Glutamatergic neuron (in vitro differentiated cells): ENCODE measurements at regions not wholly inside any gene's neighbourhood (a gene's known extent, or its start where the extent isn't known, plus 50 kb on each side); places are given as distances from the start of the nearest gene placed in this dataset.

Source experiments
- DNase-seq: peaks from one replicate; pipeline ENCODE4 v3.0.0; 2022
- H3K27ac Mint-ChIP-seq: one replicate; pipeline ENCODE4 v1.8.0; 2020; ENCODE audit warnings: mild to moderate bottlenecking, mixed read lengths, inconsistent platforms; ENCODE audit not compliant: unreplicated experiment
- H3K27me3 Mint-ChIP-seq: one replicate; pipeline ENCODE4 v1.8.0; 2020; ENCODE audit warnings: mild to moderate bottlenecking, moderate library complexity, mixed read lengths, inconsistent platforms; ENCODE audit not compliant: unreplicated experiment
- H3K36me3 Mint-ChIP-seq: one replicate; pipeline ENCODE4 v1.8.0; 2020; ENCODE audit warnings: mild to moderate bottlenecking, mixed read lengths, inconsistent platforms; ENCODE audit not compliant: unreplicated experiment
- H3K4me1 Mint-ChIP-seq: one replicate; pipeline ENCODE4 v1.8.0; 2020; ENCODE audit warnings: mild to moderate bottlenecking, low read depth, mixed read lengths, inconsistent platforms; ENCODE audit not compliant: unreplicated experiment
- H3K4me3 Mint-ChIP-seq: one replicate; pipeline ENCODE4 v1.8.0; 2020; ENCODE audit warnings: mild to moderate bottlenecking, mixed read lengths, inconsistent platforms; ENCODE audit not compliant: unreplicated experiment
- H3K9me3 Mint-ChIP-seq: one replicate; pipeline ENCODE4 v1.8.0; 2020; ENCODE audit warnings: mild to moderate bottlenecking, moderate library complexity, mixed read lengths, inconsistent platforms; ENCODE audit not compliant: unreplicated experiment
- TF ChIP-seq, protein P1 (sequence below): fragments of 200-600 bp; sonication (generic); IDR thresholded peaks from one replicate; pipeline ENCODE4 v1.5.0; 2021; ENCODE audit not compliant: partially characterized antibody, unreplicated experiment

- Mint-ChIP-seq H3K27me3 (no peaks in the 10 kb centered on the region), H3K27ac (no peak overlapping the region), H3K4me3 (no peak overlapping the region), H3K9me3 (no peaks in the 10 kb centered on the region), H3K4me1 (no peaks in the 10 kb centered on the region), H3K36me3 (no peaks in the 10 kb centered on the region)
- TF ChIP-seq, protein P1, sequence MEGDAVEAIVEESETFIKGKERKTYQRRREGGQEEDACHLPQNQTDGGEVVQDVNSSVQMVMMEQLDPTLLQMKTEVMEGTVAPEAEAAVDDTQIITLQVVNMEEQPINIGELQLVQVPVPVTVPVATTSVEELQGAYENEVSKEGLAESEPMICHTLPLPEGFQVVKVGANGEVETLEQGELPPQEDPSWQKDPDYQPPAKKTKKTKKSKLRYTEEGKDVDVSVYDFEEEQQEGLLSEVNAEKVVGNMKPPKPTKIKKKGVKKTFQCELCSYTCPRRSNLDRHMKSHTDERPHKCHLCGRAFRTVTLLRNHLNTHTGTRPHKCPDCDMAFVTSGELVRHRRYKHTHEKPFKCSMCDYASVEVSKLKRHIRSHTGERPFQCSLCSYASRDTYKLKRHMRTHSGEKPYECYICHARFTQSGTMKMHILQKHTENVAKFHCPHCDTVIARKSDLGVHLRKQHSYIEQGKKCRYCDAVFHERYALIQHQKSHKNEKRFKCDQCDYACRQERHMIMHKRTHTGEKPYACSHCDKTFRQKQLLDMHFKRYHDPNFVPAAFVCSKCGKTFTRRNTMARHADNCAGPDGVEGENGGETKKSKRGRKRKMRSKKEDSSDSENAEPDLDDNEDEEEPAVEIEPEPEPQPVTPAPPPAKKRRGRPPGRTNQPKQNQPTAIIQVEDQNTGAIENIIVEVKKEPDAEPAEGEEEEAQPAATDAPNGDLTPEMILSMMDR: no peak
- no peak for DNase-seq
Measured at GRCh38 chr12:89962648-89963047, 254.0 kb upstream of the ATP2B1 start.

DNA sequence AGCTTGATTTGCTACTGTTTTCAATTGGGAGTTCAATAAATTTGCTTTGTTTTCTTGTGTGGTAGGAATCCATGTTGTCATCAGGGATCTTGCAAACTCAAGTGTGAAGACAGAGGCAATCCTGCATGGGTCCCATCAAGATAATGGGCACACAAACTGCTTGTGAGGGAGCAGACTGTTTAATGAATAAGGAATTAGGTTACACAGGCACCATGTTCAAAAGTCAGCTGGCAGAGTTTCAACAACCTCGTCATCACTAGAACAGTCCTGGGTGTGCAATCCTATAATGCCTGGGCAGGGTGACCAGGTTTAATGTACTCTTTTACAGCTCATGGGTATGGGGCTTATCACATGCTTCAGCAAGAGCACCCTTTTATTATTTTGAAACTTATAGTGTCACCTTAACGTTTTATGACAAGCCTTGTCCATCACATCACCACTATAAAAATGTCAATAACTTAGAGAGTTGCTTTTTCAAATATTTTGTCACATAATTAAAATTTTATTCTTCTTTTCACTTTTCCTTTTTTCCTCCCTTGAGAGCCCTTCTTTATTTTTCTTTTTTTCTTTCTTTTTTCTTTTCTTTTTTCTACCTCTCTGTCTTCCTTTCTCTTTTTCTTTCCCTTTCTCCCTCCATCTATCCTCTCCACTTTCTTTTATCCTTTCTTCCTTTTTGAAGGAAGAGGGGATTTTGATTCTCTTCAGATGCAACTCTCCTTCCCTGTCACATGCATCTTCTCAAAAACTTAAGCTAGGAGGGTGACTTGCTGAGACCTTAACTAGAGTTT lies 252.2 kb upstream of the ATP2B1 start:
- TF ChIP-seq, protein P1: no peak
- DNase-seq: no peak
- no peaks in the 10 kb centered on the region for H3K4me1 Mint-ChIP-seq
- H3K4me3 Mint-ChIP-seq: no peak overlapping the region
- H3K9me3 Mint-ChIP-seq: no peaks in the 10 kb centered on the region
- H3K36me3 Mint-ChIP-seq: no peaks in the 10 kb centered on the region
- H3K27me3 Mint-ChIP-seq: no peaks in the 10 kb centered on the region
- no peak overlapping the region for H3K27ac Mint-ChIP-seq

DNA sequence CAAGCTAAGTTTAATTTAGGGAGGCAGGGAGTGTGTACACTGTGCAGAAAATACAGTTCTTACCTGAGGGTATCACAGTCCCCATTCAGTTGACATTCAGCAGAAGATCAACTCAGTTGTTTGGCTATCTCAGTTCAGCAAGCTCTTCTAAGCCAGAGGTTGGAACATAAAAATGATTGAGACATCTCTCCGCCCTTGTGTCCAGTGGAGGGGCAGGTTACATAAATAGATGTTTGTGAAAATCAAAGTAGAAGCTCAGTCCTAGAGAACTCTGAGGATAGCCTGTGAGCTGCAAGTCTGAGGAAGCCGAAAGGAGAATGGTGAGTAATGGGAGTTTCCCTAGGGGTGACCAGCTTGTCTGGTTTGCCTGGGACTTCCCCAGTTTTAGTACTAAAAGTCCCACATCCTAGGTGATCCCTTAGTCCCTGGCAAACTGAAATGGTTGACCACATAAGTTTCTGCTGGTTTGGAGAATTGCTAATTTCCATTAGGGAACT lies 251.4 kb upstream of the ATP2B1 start:
- Mint-ChIP-seq H3K9me3 (no peaks in the 10 kb centered on the region), H3K4me1 (no peaks in the 10 kb centered on the region), H3K27me3 (no peaks in the 10 kb centered on the region), H3K36me3 (no peaks in the 10 kb centered on the region), H3K27ac (no peak overlapping the region), H3K4me3 (no peak overlapping the region)
- TF ChIP-seq, protein P1: no peak
- no peak for DNase-seq

DNA sequence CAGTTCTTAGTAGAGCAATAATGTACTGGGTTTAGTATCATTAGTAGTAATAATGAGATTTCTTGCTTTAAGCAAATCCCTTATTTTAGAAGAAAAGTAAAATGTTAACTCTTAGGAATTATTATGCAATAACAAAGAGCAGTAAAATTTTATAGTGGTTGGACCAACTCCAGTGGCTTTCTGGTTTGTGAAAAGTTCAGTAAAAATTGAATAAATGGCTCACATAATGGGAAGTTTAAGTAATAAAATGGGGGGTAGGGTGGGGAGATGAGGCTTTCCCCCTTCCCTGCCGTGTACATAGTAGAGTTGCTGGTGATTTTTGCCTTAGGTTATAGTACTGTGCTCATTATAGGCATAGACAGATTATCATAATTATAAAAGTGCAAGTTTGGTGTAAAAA lies 250.5 kb upstream of the ATP2B1 start:
- no peak for DNase-seq
- Mint-ChIP-seq H3K4me3 (no peak overlapping the region), H3K27ac (no peak overlapping the region)

GRCh38 chr12:89954259-89954658 lies 245.6 kb upstream of the ATP2B1 start:
- Mint-ChIP-seq H3K27me3 (no peaks in the 10 kb centered on the region), H3K4me1 (no peaks in the 10 kb centered on the region), H3K36me3 (no peaks in the 10 kb centered on the region), H3K9me3 (no peaks in the 10 kb centered on the region), H3K4me3 (no peak overlapping the region), H3K27ac (no peak overlapping the region)
- DNase-seq: no peak
- TF ChIP-seq, protein P1: no peak

More for the DNA sequence above, 250.5 kb upstream of the ATP2B1 start:
- Mint-ChIP-seq H3K9me3 (no peaks in the 10 kb centered on the region), H3K36me3 (no peaks in the 10 kb centered on the region), H3K4me1 (no peaks in the 10 kb centered on the region), H3K27me3 (no peaks in the 10 kb centered on the region)
- TF ChIP-seq, protein P1: no peak
